Neutrophil (primary cell): ENCODE measurements at regions not wholly inside any gene's neighbourhood (a gene's known extent, or its start where the extent isn't known, plus 50 kb on each side); places are given as distances from the start of the nearest gene placed in this dataset.

Experiments used
- H3K27ac ChIP-seq: fragments of 200-600 bp; sonication (generic); 2 replicates; pipeline ENCODE4 v1.5.1; 2016; ENCODE audit warnings: mild to moderate bottlenecking, moderate library complexity
- H3K27me3 ChIP-seq: fragments of 200-600 bp; sonication (generic); 2 replicates; pipeline ENCODE4 v1.6.0; 2016; ENCODE audit warnings: mild to moderate bottlenecking
- H3K36me3 ChIP-seq: fragments of 200-600 bp; sonication (generic); 2 replicates; pipeline ENCODE4 v1.5.1; 2017
- H3K4me1 ChIP-seq, 2 experiments: fragments of 200-600 bp in 1 of 2; sonication (generic) in 1 of 2; 1 replicate in 1 of 2; 2 replicates in 1 of 2; pipeline versions ENCODE4 v1.5.1 to v1.6.1; 2013 to 2016; ENCODE audit warnings: low read depth in 1 of 2, low read length in 1 of 2, mild to moderate bottlenecking in 1 of 2, moderate library complexity in 1 of 2; ENCODE audit not compliant: control insufficient read depth in 1 of 2, insufficient read depth in 1 of 2
- H3K4me3 ChIP-seq, 2 experiments: fragments of 200-600 bp in 1 of 2; sonication (generic) in 1 of 2; 1 replicate in 1 of 2; 2 replicates in 1 of 2; pipeline ENCODE4 v1.5.1; 2013 to 2016; ENCODE audit warnings: low read depth in 1 of 2, low read length in 1 of 2, mild to moderate bottlenecking in 1 of 2, moderate library complexity in 1 of 2
- H3K9me3 ChIP-seq: fragments of 200-600 bp; sonication (generic); 2 replicates; pipeline ENCODE4 v1.5.1; 2016
- TF ChIP-seq, protein P1 (sequence below): fragments of 200-600 bp; sonication (generic); IDR thresholded peaks from 2 replicates; pipeline ENCODE4 v1.5.1; 2016; ENCODE audit warnings: antibody characterized with exemption

DNA sequence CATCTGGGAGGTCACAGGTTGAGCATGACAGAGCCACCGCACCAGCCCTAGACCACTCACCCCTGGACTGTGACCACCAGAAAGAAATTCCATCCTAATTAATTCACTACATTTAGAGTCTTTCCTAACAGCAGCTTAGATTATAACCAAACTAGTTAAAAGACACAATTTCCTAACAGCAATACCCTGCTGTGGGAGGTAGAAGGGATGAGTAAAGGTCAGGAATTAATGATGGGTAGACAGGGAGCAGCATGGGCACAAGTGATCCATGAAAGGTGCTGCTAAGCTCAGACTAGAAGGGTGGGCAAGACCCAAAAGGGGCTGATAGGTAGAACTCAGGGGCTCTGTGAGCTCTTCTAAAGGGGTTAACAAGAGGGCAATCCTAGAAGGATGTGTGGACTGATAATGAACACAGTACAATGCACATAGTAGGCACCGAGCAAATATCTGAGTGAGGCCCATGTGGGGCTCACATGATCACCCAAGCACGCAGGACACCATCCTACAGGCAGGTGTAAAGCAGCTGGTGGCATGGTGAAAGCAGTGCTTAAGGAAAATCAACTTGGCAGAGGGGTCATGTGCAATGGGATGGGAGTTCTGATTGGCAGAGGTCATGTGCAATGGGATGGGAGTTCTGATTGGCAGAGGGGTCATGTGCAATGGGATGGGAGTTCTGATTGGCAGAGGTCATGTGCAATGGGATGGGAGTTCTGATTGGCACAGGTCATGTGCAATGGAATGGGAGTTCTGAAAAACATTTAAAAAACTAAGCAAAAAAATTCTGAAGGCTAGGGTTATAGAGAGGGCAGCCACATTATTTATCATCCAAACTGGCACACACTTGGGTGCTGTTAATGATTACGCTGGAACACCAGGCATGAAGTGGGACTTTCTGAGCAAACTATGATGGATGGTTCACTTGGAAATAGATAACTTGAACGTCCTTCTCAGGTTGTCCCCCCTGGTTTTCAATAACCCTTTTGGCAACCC, 188.2 kb upstream of the FOXQ1 start:
- H3K4me1 ChIP-seq: no peaks in the 10 kb centered on the region
- H3K27me3 ChIP-seq: no peaks in the 10 kb centered on the region
- H3K9me3 ChIP-seq: no peaks in the 10 kb centered on the region
- H3K27ac ChIP-seq: no peak overlapping the region
- TF ChIP-seq, protein P1, sequence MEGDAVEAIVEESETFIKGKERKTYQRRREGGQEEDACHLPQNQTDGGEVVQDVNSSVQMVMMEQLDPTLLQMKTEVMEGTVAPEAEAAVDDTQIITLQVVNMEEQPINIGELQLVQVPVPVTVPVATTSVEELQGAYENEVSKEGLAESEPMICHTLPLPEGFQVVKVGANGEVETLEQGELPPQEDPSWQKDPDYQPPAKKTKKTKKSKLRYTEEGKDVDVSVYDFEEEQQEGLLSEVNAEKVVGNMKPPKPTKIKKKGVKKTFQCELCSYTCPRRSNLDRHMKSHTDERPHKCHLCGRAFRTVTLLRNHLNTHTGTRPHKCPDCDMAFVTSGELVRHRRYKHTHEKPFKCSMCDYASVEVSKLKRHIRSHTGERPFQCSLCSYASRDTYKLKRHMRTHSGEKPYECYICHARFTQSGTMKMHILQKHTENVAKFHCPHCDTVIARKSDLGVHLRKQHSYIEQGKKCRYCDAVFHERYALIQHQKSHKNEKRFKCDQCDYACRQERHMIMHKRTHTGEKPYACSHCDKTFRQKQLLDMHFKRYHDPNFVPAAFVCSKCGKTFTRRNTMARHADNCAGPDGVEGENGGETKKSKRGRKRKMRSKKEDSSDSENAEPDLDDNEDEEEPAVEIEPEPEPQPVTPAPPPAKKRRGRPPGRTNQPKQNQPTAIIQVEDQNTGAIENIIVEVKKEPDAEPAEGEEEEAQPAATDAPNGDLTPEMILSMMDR: no peak
- H3K36me3 ChIP-seq: no peaks in the 10 kb centered on the region
- no peak overlapping the region for H3K4me3 ChIP-seq

GRCh38 chr6:1122083-1122482, 189.8 kb upstream of the FOXQ1 start:
- no peaks in the 10 kb centered on the region for H3K36me3 ChIP-seq
- no peaks in the 10 kb centered on the region for H3K9me3 ChIP-seq
- TF ChIP-seq, protein P1: no peak
- H3K4me1 ChIP-seq: no peaks in the 10 kb centered on the region
- H3K27ac ChIP-seq: no peak overlapping the region
- H3K27me3 ChIP-seq: no peaks in the 10 kb centered on the region
- H3K4me3 ChIP-seq: no peak overlapping the region

DNA sequence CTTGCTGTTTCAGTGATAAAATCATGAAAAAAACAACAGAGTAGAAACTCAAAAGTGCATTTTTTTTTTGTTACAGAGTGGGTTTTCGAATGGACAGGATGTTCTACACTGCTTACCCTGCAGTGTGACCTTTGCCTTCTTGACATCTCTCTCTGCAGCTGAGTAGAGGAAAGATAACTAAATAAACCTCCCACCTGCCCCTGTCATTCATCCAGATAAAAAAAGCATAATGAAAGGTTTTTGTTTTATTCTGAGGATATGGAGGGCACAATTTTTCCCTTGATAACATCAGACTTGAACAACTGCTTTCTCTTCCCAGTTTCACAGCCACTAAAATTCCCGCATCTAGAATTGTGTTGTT, 193.6 kb upstream of the FOXQ1 start:
- no peaks in the 10 kb centered on the region for H3K9me3 ChIP-seq
- TF ChIP-seq, protein P1: no peak
- H3K36me3 ChIP-seq: no peaks in the 10 kb centered on the region
- no peaks in the 10 kb centered on the region for H3K4me1 ChIP-seq
- H3K4me3 ChIP-seq: no peak overlapping the region
- no peak overlapping the region for H3K27ac ChIP-seq
- H3K27me3 ChIP-seq: no peaks in the 10 kb centered on the region

DNA sequence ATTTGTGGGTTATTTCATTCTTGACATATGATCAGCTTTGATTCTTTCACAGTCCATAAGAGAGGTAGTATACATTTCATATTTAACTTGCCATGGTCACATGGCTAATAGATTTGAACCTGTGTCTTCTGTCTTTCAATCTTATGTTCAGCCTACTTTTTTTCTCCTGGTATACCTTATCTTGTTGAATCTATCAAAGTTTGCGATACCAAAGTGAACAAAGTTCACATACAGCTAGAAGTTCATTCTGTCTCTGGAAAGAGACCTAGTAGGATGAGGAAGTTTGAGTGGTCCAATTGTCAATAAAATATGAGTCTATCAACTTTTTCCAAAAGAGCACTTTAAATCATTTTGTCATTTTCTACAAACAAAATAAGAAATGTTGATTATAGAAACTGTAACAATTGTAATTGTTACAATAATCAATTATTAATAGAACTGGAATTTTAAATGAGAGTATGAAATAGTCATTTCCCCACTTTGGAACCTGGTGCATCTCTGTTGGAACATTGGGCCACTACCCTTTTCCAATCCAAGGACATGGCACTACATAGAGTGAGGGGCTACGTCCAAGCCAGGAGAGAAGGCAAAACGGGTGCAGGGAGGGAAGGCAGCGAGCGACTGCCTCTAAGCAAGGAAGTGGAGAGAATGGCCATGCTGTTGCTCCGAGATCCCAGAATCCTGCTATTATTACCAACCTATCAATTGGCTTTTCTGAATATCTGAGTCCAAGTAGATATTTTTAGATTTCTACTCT, 194.2 kb upstream of the FOXQ1 start:
- no peak overlapping the region for H3K27ac ChIP-seq

DNA sequence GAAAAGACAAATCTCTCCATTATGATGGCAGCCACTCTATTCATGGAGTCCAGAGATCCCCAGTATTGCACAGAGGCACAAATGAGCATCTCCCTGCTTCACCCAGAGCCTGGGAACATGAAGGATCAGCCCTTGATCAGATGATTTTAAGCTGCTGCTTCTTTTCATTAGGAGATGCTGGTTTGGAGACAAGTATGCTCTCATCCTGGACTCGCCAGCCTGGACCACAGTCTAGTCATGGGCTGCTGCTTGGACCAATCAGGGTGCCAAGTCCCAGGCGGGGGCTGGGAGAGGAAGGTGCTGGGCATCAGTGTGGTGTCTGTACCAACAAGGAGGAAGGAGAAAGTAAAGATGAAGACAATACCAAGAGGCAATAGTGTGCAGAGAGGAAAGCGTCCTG, 195.7 kb upstream of the FOXQ1 start:
- TF ChIP-seq, protein P1: no peak
- no peaks in the 10 kb centered on the region for H3K4me1 ChIP-seq
- H3K27me3 ChIP-seq: no peaks in the 10 kb centered on the region
- no peak overlapping the region for H3K27ac ChIP-seq
- no peaks in the 10 kb centered on the region for H3K9me3 ChIP-seq
- no peaks in the 10 kb centered on the region for H3K36me3 ChIP-seq
- H3K4me3 ChIP-seq: no peak overlapping the region

More for the DNA sequence above, 194.2 kb upstream of the FOXQ1 start:
- Histone ChIP-seq H3K4me1 (no peaks in the 10 kb centered on the region), H3K27me3 (no peaks in the 10 kb centered on the region), H3K36me3 (no peaks in the 10 kb centered on the region), H3K4me3 (no peak overlapping the region), H3K9me3 (no peaks in the 10 kb centered on the region)
- TF ChIP-seq, protein P1: no peak
